ENCODE measurements at regions not wholly inside any gene's neighbourhood (a gene's known extent, or its start where the extent isn't known, plus 50 kb on each side); places are given as distances from the start of the nearest gene placed in this dataset.

- ATAC-seq (ENCODE audit: low read depth), result no peak
- no peak overlapping the region for H2AK5ac ChIP-seq (ENCODE audit: low read depth, low read length)
- no peak overlapping the region for H3K56ac ChIP-seq (ENCODE audit: extremely low read depth, insufficient read depth, low read length)
- no peak overlapping the region for H2BK5ac ChIP-seq (ENCODE audit: low read depth, low read length, poor library complexity, severe bottlenecking)
- in situ Hi-C loops (cut with MboI; ENCODE audit: low sequenced_read_pairs), result no loop called here
- no peak overlapping the region for H2BK20ac ChIP-seq (ENCODE audit: low read depth, low read length)
- H2BK120ac ChIP-seq (ENCODE audit: low read depth, low read length), result no peak overlapping the region
- H4K91ac ChIP-seq (ENCODE audit: insufficient read depth, low read depth, low read length), result no peak overlapping the region
- H2AFZ ChIP-seq (replicated peaks; ENCODE audit: low read length, poor library complexity), result no peak overlapping the region
- no peaks in the 10 kb centered on the region for H3K36me3 ChIP-seq (ENCODE audit: control insufficient read depth, insufficient read depth, low read length)
- TF ChIP-seq POLR2A (IDR thresholded peaks at IDR 0.05; ENCODE audit: low read depth, low read length) (no peak), RAD21 (IDR thresholded peaks at IDR 0.05; ENCODE audit: low read length) (no peak), NFE2L2 (IDR thresholded peaks at IDR 0.05; ENCODE audit: low read depth, low read length) (no peak), BHLHE40 (IDR thresholded peaks at IDR 0.05; ENCODE audit: low read depth, low read length) (no peak), MAZ (IDR thresholded peaks at IDR 0.05; ENCODE audit: borderline replicate concordance, low read depth, low read length) (no peak), CEBPB (IDR thresholded peaks at IDR 0.05; ENCODE audit: low read depth, low read length) (no peak), ELK1 (IDR thresholded peaks at IDR 0.05; ENCODE audit: borderline replicate concordance, low read depth, low read length) (no peak), RFX5 (IDR thresholded peaks at IDR 0.05; ENCODE audit: low read depth, low read length) (no peak), CTCF (conservative IDR thresholded peaks at IDR 0.05; ENCODE audit: low read depth, low read length) (no peak), SMC3 (IDR thresholded peaks at IDR 0.05; ENCODE audit: low read depth, low read length) (no peak), MXI1 (IDR thresholded peaks at IDR 0.05; ENCODE audit: borderline replicate concordance, low read depth, low read length) (no peak), MAFK (IDR thresholded peaks at IDR 0.05; ENCODE audit: low read depth, low read length) (no peak)
- no peaks in the 10 kb centered on the region for H3K9me3 ChIP-seq (ENCODE audit: control insufficient read depth, insufficient read depth, low read length)
- ChIA-PET CTCF (no interaction called here), POLR2A (ENCODE audit: unreplicated experiment) (no interaction called here)
- intact Hi-C loops (cut with micrococcal nuclease), result no loop called here
- H3K9ac ChIP-seq (ENCODE audit: low read depth, low read length), result no peak overlapping the region
- no peak overlapping the region for H3K4me2 ChIP-seq (ENCODE audit: low read depth, low read length)
- no CpG with 5 or more reads among the region's 1 CpG for WGBS, 2 experiments (ENCODE audit: extremely low coverage in 2 of 2, insufficient read length in 1 of 2)
- H3K9me1 ChIP-seq (ENCODE audit: insufficient read depth, low read length), result no peaks in the 10 kb centered on the region
- H3K4ac ChIP-seq (ENCODE audit: low read depth, low read length), result no peak overlapping the region
- DNase-seq, result no peak
- no peak overlapping the region for H2BK15ac ChIP-seq (ENCODE audit: low read depth, low read length)
- no peak overlapping the region for H3K27ac ChIP-seq (ENCODE audit: insufficient read depth, low read length)
- no peaks in the 10 kb centered on the region for H4K20me1 ChIP-seq (ENCODE audit: insufficient read depth, low read length)
- H3K79me1 ChIP-seq (ENCODE audit: low read depth in 1 of 2, low read length in 2 of 2), result no peaks in the 10 kb centered on the region
- H3K14ac ChIP-seq (replicated peaks; ENCODE audit: low read depth, low read length), result no peak overlapping the region
- no TSS peak for BruUV-seq (replicated peaks)
- H3K4me1 ChIP-seq (ENCODE audit: control insufficient read depth, insufficient read depth, low read length), result no peaks in the 10 kb centered on the region
- dilution Hi-C loops (cut with HindIII; ENCODE audit: low sequenced_read_pairs, unreplicated experiment), result no loop called here
- no peak overlapping the region for H4K8ac ChIP-seq (ENCODE audit: low read depth in 2 of 2, low read length in 2 of 2)
- H3K27me3 ChIP-seq (ENCODE audit: control insufficient read depth, insufficient read depth, low read length), result no peaks in the 10 kb centered on the region
- no peak overlapping the region for H3K23ac ChIP-seq (ENCODE audit: low read depth, low read length)
- no peak overlapping the region for H2AK9ac ChIP-seq (replicated peaks; ENCODE audit: low read depth, low read length, poor library complexity)
- no peak overlapping the region for H3K4me3 ChIP-seq (ENCODE audit: insufficient read depth, low read depth, low read length)
- no peak overlapping the region for H3K18ac ChIP-seq (ENCODE audit: low read depth, low read length)
- H4K5ac ChIP-seq (ENCODE audit: low read depth, low read length), result no peak overlapping the region
Observed at GRCh38 chr18:60831971-60832370, 459.4 kb upstream of the MC4R start.

Data from IMR-90 (cell line).